Gastroesophageal sphincter (tissue), 4 donors: ENCODE measurements at regions not wholly inside any gene's neighbourhood (a gene's known extent, or its start where the extent isn't known, plus 50 kb on each side); places are given as distances from the start of the nearest gene placed in this dataset.

Experiments
- ATAC-seq: fragments of 150-250 bp; one replicate; pipeline ENCODE4 v1.9.1; 2016; ENCODE audit warnings: mild to moderate bottlenecking, moderate library complexity
- H3K27ac ChIP-seq, 4 donors: fragments of 200-600 bp; sonication (generic) in 3 of 4; 1 replicate in 3 of 4; 2 replicates in 1 of 4; pipeline ENCODE4 v1.5.1; 2016 to 2019
- H3K27me3 ChIP-seq: fragments of 200-600 bp; sonication (generic); one replicate; pipeline ENCODE4 v1.5.1; 2019
- H3K36me3 ChIP-seq, 2 donors: fragments of 200-600 bp; sonication (generic); one replicate each; pipeline ENCODE4 v1.5.1; 2019; ENCODE audit warnings: control low read depth in 1 of 2
- H3K4me1 ChIP-seq, 3 donors: fragments of 200-600 bp; sonication (generic); 1 replicate in 2 of 3; 2 replicates in 1 of 3; pipeline ENCODE4 v1.5.1; 2016 to 2019; ENCODE audit warnings: control low read depth in 2 of 3
- H3K4me3 ChIP-seq, 2 donors: fragments of 200-600 bp; sonication (generic); one replicate each; pipeline ENCODE4 v1.5.1; 2019; ENCODE audit warnings: mild to moderate bottlenecking in 1 of 2, moderate library complexity in 1 of 2
- H3K9me3 ChIP-seq, 3 donors: fragments of 200-600 bp; sonication (generic); one replicate each; pipeline ENCODE4 v1.5.1; 2017 to 2019; ENCODE audit warnings: control low read depth in 2 of 3
- CTCF ChIP-seq, 4 experiments: fragments of 200-600 bp in 2 of 4; fragments of 450-650 bp in 2 of 4; sonication (generic) in 1 of 4; IDR thresholded peaks; one replicate each; pipeline ENCODE4 v1.5.1; 2017 to 2019; ENCODE audit warnings: antibody characterized with exemption in 4 of 4, mild to moderate bottlenecking in 2 of 4, moderate library complexity in 2 of 4
- EP300 ChIP-seq: sonication (generic); formaldehyde crosslinking; IDR thresholded peaks from one replicate; pipeline ENCODE4 v1.6.1; 2017; ENCODE audit warnings: antibody characterized with exemption, mild to moderate bottlenecking
- POLR2A ChIP-seq, 2 donors: fragments of 450-650 bp; IDR thresholded peaks; one replicate each; pipeline ENCODE4 v1.6.1; 2017; ENCODE audit warnings: antibody characterized with exemption in 2 of 2, mild to moderate bottlenecking in 2 of 2, moderate library complexity in 1 of 2
- POLR2AphosphoS5 ChIP-seq: sonication (generic); formaldehyde crosslinking; IDR thresholded peaks from one replicate; pipeline ENCODE4 v1.6.1; 2017; ENCODE audit warnings: antibody characterized with exemption
- WGBS, 2 donors: methylation state at CpG; one replicate each; pipeline ENCODE4 v1.1.5; 2018; ENCODE audit warnings: low coverage in 1 of 2; 5-methylcytosine and 5-hydroxymethylcytosine counted together

GRCh38 chr14:84085493-84085892 lies 1444.5 kb upstream of the FLRT2 start:
- Histone ChIP-seq H3K36me3 (no peaks in the 10 kb centered on the region), H3K4me3 (no peak overlapping the region), H3K27ac (no peak overlapping the region), H3K4me1 (peaks cover 0 to 13% (median 0%) of the 10 kb centered on the region in 3 donors), H3K27me3 (no peaks in the 10 kb centered on the region), H3K9me3 (no peaks in the 10 kb centered on the region)
- ATAC-seq, result no peak
- TF ChIP-seq POLR2AphosphoS5 (peak; percentile 74), EP300 (no peak), POLR2A (IDR thresholded peaks at IDR 0.05) (no peak), CTCF (IDR thresholded peaks at IDR 0.05) (no peak)

GRCh38 chr14:84086714-84087113 lies 1443.2 kb upstream of the FLRT2 start:
- Histone ChIP-seq H3K27ac (no peak overlapping the region), H3K4me3 (no peak overlapping the region), H3K27me3 (no peaks in the 10 kb centered on the region), H3K4me1 (peaks cover 0 to 13% (median 0%) of the 10 kb centered on the region in 3 donors), H3K9me3 (no peaks in the 10 kb centered on the region), H3K36me3 (no peaks in the 10 kb centered on the region)
- 90 to 97% methylated on average over 4 of the region's 4 CpGs for WGBS, 2 donors
- TF ChIP-seq CTCF (IDR thresholded peaks at IDR 0.05), result no peak
- TF ChIP-seq POLR2AphosphoS5, result no peak
- TF ChIP-seq POLR2A (IDR thresholded peaks at IDR 0.05), result no peak
- no peak for TF ChIP-seq EP300
- no peak for ATAC-seq

GRCh38 chr14:84087986-84088531 lies 1441.9 kb upstream of the FLRT2 start:
- no peak overlapping the region for H3K4me3 ChIP-seq
- no peaks in the 10 kb centered on the region for H3K27me3 ChIP-seq
- H3K27ac ChIP-seq, result no peak overlapping the region
- peaks cover 0 to 13% (median 0%) of the 10 kb centered on the region in 3 donors for H3K4me1 ChIP-seq
- TF ChIP-seq EP300, result no peak
- TF ChIP-seq POLR2AphosphoS5, result peak; percentile 70
- WGBS, 2 donors, result 58 to 76% methylated on average over 8 of the region's 8 CpGs
- H3K9me3 ChIP-seq, result no peaks in the 10 kb centered on the region
- no peak for ATAC-seq
- no peaks in the 10 kb centered on the region for H3K36me3 ChIP-seq

- Histone ChIP-seq H3K9me3 (no peaks in the 10 kb centered on the region), H3K4me3 (no peak overlapping the region), H3K27ac (no peak overlapping the region), H3K4me1 (peaks cover 0 to 8% (median 0%) of the 10 kb centered on the region in 3 donors), H3K36me3 (no peaks in the 10 kb centered on the region), H3K27me3 (no peaks in the 10 kb centered on the region)
- no CpG with 5 or more reads among the region's 6 CpGs for WGBS, 2 donors
- TF ChIP-seq CTCF (IDR thresholded peaks at IDR 0.05) (no peak), POLR2A (IDR thresholded peaks at IDR 0.05) (no peak), EP300 (no peak), POLR2AphosphoS5 (no peak)
- ATAC-seq, result no peak
Observed at GRCh38 chr14:84090837-84091236, 1439.1 kb upstream of the FLRT2 start.

GRCh38 chr14:84095681-84096080 lies 1434.3 kb upstream of the FLRT2 start:
- H3K27ac ChIP-seq, result no peak overlapping the region

More at GRCh38 chr14:84095681-84096080, 1434.3 kb upstream of the FLRT2 start:
- TF ChIP-seq EP300 (no peak), POLR2A (IDR thresholded peaks at IDR 0.05) (no peak), POLR2AphosphoS5 (no peak), CTCF (IDR thresholded peaks at IDR 0.05) (no peak)
- Histone ChIP-seq H3K36me3 (no peaks in the 10 kb centered on the region), H3K4me3 (no peak overlapping the region), H3K4me1 (no peaks in the 10 kb centered on the region), H3K27me3 (no peaks in the 10 kb centered on the region), H3K9me3 (peaks cover 0 to 10% (median 0%) of the 10 kb centered on the region in 3 donors)
- ATAC-seq, result no peak
- WGBS, 2 donors, result 21 to 38% methylated on average over 1 of the region's 1 CpG
